ENCODE measurements at regions not wholly inside any gene's neighbourhood (a gene's known extent, or its start where the extent isn't known, plus 50 kb on each side); places are given as distances from the start of the nearest gene placed in this dataset.

DNA sequence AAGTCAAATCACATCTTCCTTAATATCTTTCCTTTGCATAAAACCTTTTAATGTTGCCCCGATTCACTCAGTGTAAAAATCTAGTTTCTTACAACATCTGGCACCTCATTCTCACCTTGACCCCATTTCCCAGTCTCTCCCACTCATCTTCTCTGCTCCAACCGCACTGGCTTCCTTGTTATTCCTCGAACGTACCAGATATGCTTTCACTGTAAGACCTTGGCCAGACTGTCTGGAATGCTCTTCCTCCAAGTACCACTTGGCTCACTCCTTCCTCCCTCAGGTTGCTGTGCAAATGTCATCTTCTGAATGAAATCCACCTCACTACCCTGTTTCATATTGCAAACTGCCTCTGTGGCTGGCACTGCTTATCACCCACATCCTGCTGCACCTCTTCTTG, 433.6 kb downstream of the HAPSTR1 start:
- no peaks in the 10 kb centered on the region for H4K20me1 ChIP-seq (replicated peaks; ENCODE audit: control insufficient read depth, insufficient read depth, low read length)
- H3K27me3 ChIP-seq (ENCODE audit: control insufficient read depth in 2 of 2, insufficient read depth in 2 of 2, low read length in 2 of 2) = peaks cover 0 to 8% of the 10 kb centered on the region in 2 experiments; a peak in 2 of 5 replicates
- POLR2A ChIA-PET = no interaction called here
- CTCF ChIA-PET (ENCODE audit: low intra/inter-chr PET ratio) = no interaction called here
- no peaks in the 10 kb centered on the region for H3K36me3 ChIP-seq (ENCODE audit: control insufficient read depth, insufficient read depth, low read length)
- H3K9ac ChIP-seq (ENCODE audit: insufficient read depth in 1 of 2, low read depth in 2 of 2, low read length in 2 of 2) = no peak overlapping the region
- DNase-seq (ENCODE audit: extremely low read depth in 1 of 4, low spot score in 3 of 4) (no peak), ATAC-seq (no peak), FAIRE-seq (no peak)
- no TSS peak for BruUV-seq (replicated peaks)
- no peak overlapping the region for H2AFZ ChIP-seq (ENCODE audit: low read depth, low read length)
- H3K79me2 ChIP-seq (ENCODE audit: control insufficient read depth, insufficient read depth, low read length) = no peaks in the 10 kb centered on the region
- intact Hi-C loops (cut with micrococcal nuclease) = no loop called here
- H3K4me3 ChIP-seq = no peak overlapping the region
- H3K4me1 ChIP-seq (replicated peaks in 1 of 2; ENCODE audit: control insufficient read depth in 2 of 2, insufficient read depth in 2 of 2, low read length in 2 of 2) = no peaks in the 10 kb centered on the region
- no peak overlapping the region for H3K27ac ChIP-seq (ENCODE audit: extremely low read depth, low read depth, low read length)
- 1% methylated on average over 4 of the region's 4 CpGs for WGBS (ENCODE audit: insufficient coverage, low coverage, missing lambda C conversion rate)
- H3K4me2 ChIP-seq (ENCODE audit: insufficient read depth, low read length) = no peak overlapping the region
- no peaks in the 10 kb centered on the region for H3K9me3 ChIP-seq (replicated peaks; ENCODE audit: control insufficient read depth, insufficient read depth, low read depth, low read length)
- H3K9me1 ChIP-seq (ENCODE audit: control insufficient read depth, insufficient read depth, low read length) = no peaks in the 10 kb centered on the region
- TF ChIP-seq SIRT6 (IDR thresholded peaks at IDR 0.05; ENCODE audit: low read depth, low read length) (no peak), RBFOX2 (IDR thresholded peaks at IDR 0.05; ENCODE audit: low read depth, low read length) (no peak), ZNF586 (CRISPR knock-in tag; conservative IDR thresholded peaks at IDR 0.05) (no peak), RBBP5 (IDR thresholded peaks at IDR 0.05; ENCODE audit: borderline replicate concordance, insufficient read depth, low read length, poor library complexity, severe bottlenecking) (no peak), ZNF23 (CRISPR knock-in tag; IDR thresholded peaks at IDR 0.05) (no peak), POLR2AphosphoS2 (IDR thresholded peaks at IDR 0.05; ENCODE audit: low read length) (no peak), ZNF436 (CRISPR knock-in tag; IDR thresholded peaks at IDR 0.05) (no peak), ZNF668 (CRISPR knock-in tag; IDR thresholded peaks at IDR 0.05) (no peak), MCM7 (IDR thresholded peaks at IDR 0.05) (no peak), FOXK2 (conservative IDR thresholded peaks at IDR 0.05 in 1 of 2, IDR thresholded peaks at IDR 0.05 in 1 of 2; ENCODE audit: low read depth in 2 of 2) (no peak), BHLHE40 (IDR thresholded peaks at IDR 0.05; ENCODE audit: low read length) (no peak), AFF4 (CRISPR knock-in tag; IDR thresholded peaks at IDR 0.05) (no peak), NR1H2 (CRISPR knock-in tag; IDR thresholded peaks at IDR 0.05) (no peak), ZNF77 (CRISPR knock-in tag; IDR thresholded peaks at IDR 0.05) (no peak), TEAD4 (IDR thresholded peaks at IDR 0.05; ENCODE audit: low read length) (no peak), TEAD4 (CRISPR knock-in tag; IDR thresholded peaks at IDR 0.05; ENCODE audit: borderline replicate concordance) (no peak)
- TF ChIP-seq, protein P1, sequence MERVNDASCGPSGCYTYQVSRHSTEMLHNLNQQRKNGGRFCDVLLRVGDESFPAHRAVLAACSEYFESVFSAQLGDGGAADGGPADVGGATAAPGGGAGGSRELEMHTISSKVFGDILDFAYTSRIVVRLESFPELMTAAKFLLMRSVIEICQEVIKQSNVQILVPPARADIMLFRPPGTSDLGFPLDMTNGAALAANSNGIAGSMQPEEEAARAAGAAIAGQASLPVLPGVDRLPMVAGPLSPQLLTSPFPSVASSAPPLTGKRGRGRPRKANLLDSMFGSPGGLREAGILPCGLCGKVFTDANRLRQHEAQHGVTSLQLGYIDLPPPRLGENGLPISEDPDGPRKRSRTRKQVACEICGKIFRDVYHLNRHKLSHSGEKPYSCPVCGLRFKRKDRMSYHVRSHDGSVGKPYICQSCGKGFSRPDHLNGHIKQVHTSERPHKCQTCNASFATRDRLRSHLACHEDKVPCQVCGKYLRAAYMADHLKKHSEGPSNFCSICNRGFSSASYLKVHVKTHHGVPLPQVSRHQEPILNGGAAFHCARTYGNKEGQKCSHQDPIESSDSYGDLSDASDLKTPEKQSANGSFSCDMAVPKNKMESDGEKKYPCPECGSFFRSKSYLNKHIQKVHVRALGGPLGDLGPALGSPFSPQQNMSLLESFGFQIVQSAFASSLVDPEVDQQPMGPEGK (CRISPR knock-in tag; IDR thresholded peaks at IDR 0.05; ENCODE audit: borderline replicate concordance) = no peak
- in situ Hi-C loops (cut with MboI) = no loop called here
